Activated B cell treated with CpG ODN at 0.5 μM for 24 hours (primary cell): ENCODE measurements at regions not wholly inside any gene's neighbourhood (a gene's known extent, or its start where the extent isn't known, plus 50 kb on each side); places are given as distances from the start of the nearest gene placed in this dataset.

Experiments used
- ATAC-seq: fragments of 200-7000 bp; cut with Tn5 transposase; one replicate; pipeline ENCODE4 v1.10.0; 2021; ENCODE audit warnings: low read depth, mild to moderate bottlenecking, moderate library complexity
- CTCF ChIA-PET: fragments of 350-600 bp; sonication (Branson Sonifier 250); formaldehyde crosslinking; loops from one replicate; lab custom pipeline; 2021; ENCODE audit warnings: antibody characterized with exemption; lab: Charles Lee
- POLR2A ChIA-PET: fragments of 350-600 bp; sonication (Branson Sonifier 250); formaldehyde crosslinking; loops from one replicate; lab custom pipeline; 2021; ENCODE audit warnings: antibody characterized with exemption; lab: Charles Lee
- DNase-seq: peaks from one replicate; pipeline ENCODE4 v3.0.0; 2022
- H3K27ac Mint-ChIP-seq: one replicate; pipeline ENCODE4 v1.8.0; 2020; ENCODE audit warnings: mixed read lengths
- H3K27me3 Mint-ChIP-seq: one replicate; pipeline ENCODE4 v1.8.0; 2021; ENCODE audit warnings: mixed read lengths
- H3K36me3 Mint-ChIP-seq: one replicate; pipeline ENCODE4 v1.8.0; 2021; ENCODE audit warnings: low read depth, mixed read lengths
- H3K4me1 Mint-ChIP-seq: one replicate; pipeline ENCODE4 v1.8.0; 2021; ENCODE audit warnings: mixed read lengths
- H3K4me3 Mint-ChIP-seq: one replicate; pipeline ENCODE4 v1.8.0; 2020; ENCODE audit warnings: mild to moderate bottlenecking, mixed read lengths
- H3K9me3 Mint-ChIP-seq: one replicate; pipeline ENCODE4 v1.8.0; 2020; ENCODE audit warnings: mixed read lengths
- intact Hi-C: fragments of 100-400 bp; cut with micrococcal nuclease; formaldehyde crosslinking; loops from one replicate; pipeline ENCODE4 v1.15.1; 2024
- TF ChIP-seq, protein P1 (sequence below): fragments of 200-600 bp; IDR thresholded peaks from one replicate; pipeline ENCODE4 v1.8.0; 2022; ENCODE audit warnings: antibody characterized with exemption, mild to moderate bottlenecking

DNA sequence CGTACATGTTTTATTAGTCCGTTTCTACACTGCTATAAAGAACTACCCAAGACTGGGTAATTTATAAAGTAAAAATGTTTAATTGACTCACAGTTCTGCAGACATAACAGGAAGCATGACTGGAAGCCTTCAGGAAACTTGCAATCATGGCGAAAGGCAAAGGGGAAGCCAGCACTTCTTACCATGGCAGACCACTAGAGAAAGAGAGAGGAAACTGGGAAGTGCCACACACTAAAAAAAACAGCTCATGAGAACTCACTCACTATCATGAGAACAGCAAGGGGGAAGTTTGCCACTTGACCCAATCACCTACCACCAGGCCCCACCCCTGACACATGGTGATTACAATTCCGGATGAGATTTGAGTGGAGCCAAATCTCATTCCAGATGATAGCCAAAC, 466.2 kb downstream of the IRS1 start:
- H3K4me1 Mint-ChIP-seq, result no peaks in the 10 kb centered on the region
- peaks cover 2% of the 10 kb centered on the region for H3K27me3 Mint-ChIP-seq
- intact Hi-C loops, result no loop called here
- H3K36me3 Mint-ChIP-seq, result no peaks in the 10 kb centered on the region
- ATAC-seq (no peak), DNase-seq (no peak)
- no peaks in the 10 kb centered on the region for H3K9me3 Mint-ChIP-seq
- H3K27ac Mint-ChIP-seq, result no peak overlapping the region
- CTCF ChIA-PET, result no interaction called here
- no peak overlapping the region for H3K4me3 Mint-ChIP-seq
- TF ChIP-seq, protein P1, sequence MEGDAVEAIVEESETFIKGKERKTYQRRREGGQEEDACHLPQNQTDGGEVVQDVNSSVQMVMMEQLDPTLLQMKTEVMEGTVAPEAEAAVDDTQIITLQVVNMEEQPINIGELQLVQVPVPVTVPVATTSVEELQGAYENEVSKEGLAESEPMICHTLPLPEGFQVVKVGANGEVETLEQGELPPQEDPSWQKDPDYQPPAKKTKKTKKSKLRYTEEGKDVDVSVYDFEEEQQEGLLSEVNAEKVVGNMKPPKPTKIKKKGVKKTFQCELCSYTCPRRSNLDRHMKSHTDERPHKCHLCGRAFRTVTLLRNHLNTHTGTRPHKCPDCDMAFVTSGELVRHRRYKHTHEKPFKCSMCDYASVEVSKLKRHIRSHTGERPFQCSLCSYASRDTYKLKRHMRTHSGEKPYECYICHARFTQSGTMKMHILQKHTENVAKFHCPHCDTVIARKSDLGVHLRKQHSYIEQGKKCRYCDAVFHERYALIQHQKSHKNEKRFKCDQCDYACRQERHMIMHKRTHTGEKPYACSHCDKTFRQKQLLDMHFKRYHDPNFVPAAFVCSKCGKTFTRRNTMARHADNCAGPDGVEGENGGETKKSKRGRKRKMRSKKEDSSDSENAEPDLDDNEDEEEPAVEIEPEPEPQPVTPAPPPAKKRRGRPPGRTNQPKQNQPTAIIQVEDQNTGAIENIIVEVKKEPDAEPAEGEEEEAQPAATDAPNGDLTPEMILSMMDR, result no peak
- POLR2A ChIA-PET, result no interaction called here

DNA sequence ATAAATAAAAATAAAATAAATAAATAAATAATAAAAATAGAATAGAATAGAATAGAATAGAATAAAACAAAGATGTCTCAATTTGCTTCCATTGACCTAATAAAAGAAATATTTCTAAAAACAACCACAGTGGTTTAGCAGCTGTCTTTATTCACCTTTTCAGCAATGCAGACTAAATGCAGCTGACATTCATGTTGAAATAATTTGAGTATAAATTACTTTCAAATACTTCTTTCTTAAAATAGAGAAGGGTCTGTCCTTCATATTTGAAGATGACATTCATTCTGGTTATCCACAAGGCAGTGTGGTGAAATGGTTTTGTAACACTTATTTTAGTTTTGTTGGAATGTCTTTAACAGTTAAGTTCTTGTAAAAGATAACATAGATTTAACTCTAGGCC, 469.4 kb downstream of the IRS1 start:
- H3K4me3 Mint-ChIP-seq, result no peak overlapping the region
- no peaks in the 10 kb centered on the region for H3K4me1 Mint-ChIP-seq
- ChIA-PET POLR2A (no interaction called here), CTCF (no interaction called here)
- DNase-seq, result no peak
- intact Hi-C loops, result no loop called here
- peaks cover 4% of the 10 kb centered on the region for H3K27me3 Mint-ChIP-seq
- no peaks in the 10 kb centered on the region for H3K9me3 Mint-ChIP-seq
- TF ChIP-seq, protein P1, result no peak
- H3K36me3 Mint-ChIP-seq, result no peaks in the 10 kb centered on the region
- ATAC-seq, result no peak
- H3K27ac Mint-ChIP-seq, result no peak overlapping the region

DNA sequence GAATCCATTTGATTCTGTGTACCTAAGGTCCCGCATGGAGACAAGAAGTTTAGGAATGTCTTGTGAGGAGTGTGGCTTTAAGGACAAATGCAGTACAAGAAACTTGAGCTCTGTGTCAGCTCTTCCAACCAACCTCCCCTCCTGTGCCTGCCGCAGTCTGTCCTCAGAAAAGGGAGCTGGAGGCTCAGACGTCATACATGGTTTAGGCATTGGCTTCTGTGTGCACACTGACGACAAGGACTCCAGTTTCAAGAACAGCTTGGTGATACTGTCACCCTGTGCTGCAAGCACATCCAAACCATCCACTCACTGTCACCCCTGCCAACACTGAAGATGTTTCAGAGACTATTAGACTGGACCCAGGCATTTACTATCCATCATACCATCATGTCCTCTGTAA, 470.4 kb downstream of the IRS1 start:
- TF ChIP-seq, protein P1, result no peak
- Mint-ChIP-seq H3K4me3 (no peak overlapping the region), H3K4me1 (no peaks in the 10 kb centered on the region), H3K27ac (no peak overlapping the region), H3K36me3 (no peaks in the 10 kb centered on the region), H3K27me3 (peaks cover 4% of the 10 kb centered on the region), H3K9me3 (no peaks in the 10 kb centered on the region)
- DNase-seq, result no peak
- no peak for ATAC-seq
- intact Hi-C loops, result no loop called here
- CTCF ChIA-PET, result no interaction called here
- POLR2A ChIA-PET, result no interaction called here

DNA sequence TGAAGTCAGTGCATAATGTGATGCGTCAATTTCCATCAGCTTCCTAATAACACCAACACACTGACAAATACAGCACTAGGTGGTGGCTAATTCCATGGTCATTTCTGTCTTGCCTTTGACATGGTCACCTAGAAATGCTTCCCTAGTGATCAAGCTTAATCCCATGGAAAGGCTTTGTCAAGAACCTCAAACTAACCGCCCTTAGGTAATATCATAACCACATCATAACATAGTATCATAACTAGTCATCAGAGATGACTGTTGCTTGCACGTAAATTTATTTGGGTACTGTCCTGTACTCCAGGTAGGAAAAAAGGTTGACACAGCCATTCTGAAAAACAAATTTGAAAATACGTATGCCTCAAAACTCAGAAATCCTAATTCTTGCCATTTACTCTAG, 471.8 kb downstream of the IRS1 start:
- ChIA-PET POLR2A (no interaction called here), CTCF (no interaction called here)
- TF ChIP-seq, protein P1, result no peak
- Mint-ChIP-seq H3K4me3 (no peak overlapping the region), H3K4me1 (no peaks in the 10 kb centered on the region), H3K9me3 (no peaks in the 10 kb centered on the region), H3K27ac (no peak overlapping the region), H3K36me3 (no peaks in the 10 kb centered on the region), H3K27me3 (peaks cover 4% of the 10 kb centered on the region)
- intact Hi-C loops, result no loop called here
- ATAC-seq (no peak), DNase-seq (no peak)

DNA sequence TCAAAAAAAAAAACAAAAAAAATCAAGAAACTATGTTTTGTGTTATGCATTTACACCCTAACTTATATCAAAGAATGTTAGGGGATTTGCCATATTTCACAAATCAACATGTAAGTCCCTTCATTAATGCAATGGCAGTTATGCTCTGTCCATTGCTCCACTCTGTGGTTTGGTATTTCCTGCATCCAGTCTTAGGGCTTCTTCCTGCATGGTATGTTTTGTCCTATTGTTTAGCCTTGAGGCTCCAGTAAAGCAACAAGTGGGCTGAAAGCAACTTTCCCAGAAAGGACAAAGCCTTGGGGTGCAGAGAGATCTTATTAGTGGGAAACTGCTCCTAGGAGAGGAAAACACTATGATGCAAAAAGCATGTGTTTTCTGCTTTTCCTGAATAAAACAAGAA, 474.1 kb downstream of the IRS1 start:
- Mint-ChIP-seq H3K4me1 (no peaks in the 10 kb centered on the region), H3K4me3 (no peak overlapping the region), H3K27me3 (peaks cover 4% of the 10 kb centered on the region), H3K36me3 (no peaks in the 10 kb centered on the region), H3K9me3 (no peaks in the 10 kb centered on the region), H3K27ac (no peak overlapping the region)
- intact Hi-C loops, result no loop called here
- CTCF ChIA-PET, result no interaction called here
- TF ChIP-seq, protein P1, result no peak
- POLR2A ChIA-PET, result no interaction called here
- ATAC-seq (no peak), DNase-seq (no peak)
